C1 segment of cervical spinal cord (tissue), 14 donors: ENCODE measurements at regions not wholly inside any gene's neighbourhood (a gene's known extent, or its start where the extent isn't known, plus 50 kb on each side); places are given as distances from the start of the nearest gene placed in this dataset.
"Not testable (repeated sequence)": the region's sequence is repeated elsewhere in the genome, so short reads cannot be mapped to it uniquely, and the experiment has no call there.

Source experiments
- DNase-seq, 14 donors: peaks; one replicate each; lab custom pipeline; 2025; lab: John Stamatoyannopoulos, UW

- DNase-seq: no peak
Measured at GRCh38 chr13:50267917-50268316, 252.7 kb downstream of the KCNRG start.

- DNase-seq: no peak
Measured at GRCh38 chr13:50268500-50268899, 253.3 kb downstream of the KCNRG start.

GRCh38 chr13:50274181-50274580 lies 258.9 kb downstream of the KCNRG start:
- no peak for DNase-seq

GRCh38 chr13:50275392-50276063 lies 260.3 kb downstream of the KCNRG start:
- no peak for DNase-seq

- no peak for DNase-seq
Measured at GRCh38 chr13:50276550-50276949, 261.3 kb downstream of the KCNRG start.

- no peak for DNase-seq
Measured at GRCh38 chr13:50277127-50277526, 261.9 kb downstream of the KCNRG start.

- no peak for DNase-seq
Measured at GRCh38 chr13:50277906-50278305, 262.7 kb downstream of the KCNRG start.

- DNase-seq: no peak
Measured at GRCh38 chr13:50280441-50280937, 265.2 kb downstream of the KCNRG start.

- DNase-seq: no peak
Measured at GRCh38 chr13:50282016-50282415, 266.8 kb downstream of the KCNRG start.

GRCh38 chr13:50283017-50283416 lies 267.8 kb downstream of the KCNRG start:
- DNase-seq: no peak

GRCh38 chr13:50284540-50284939 lies 269.3 kb downstream of the KCNRG start:
- no peak for DNase-seq

GRCh38 chr13:50285283-50285682 lies 270.0 kb downstream of the KCNRG start:
- DNase-seq: no peak

GRCh38 chr13:50286324-50286723 lies 271.1 kb downstream of the KCNRG start:
- DNase-seq: no peak

GRCh38 chr13:50290186-50290585 lies 274.9 kb downstream of the KCNRG start:
- no peak for DNase-seq

GRCh38 chr13:50291611-50292010 lies 276.4 kb downstream of the KCNRG start:
- DNase-seq: no peak

GRCh38 chr13:50292081-50292480 lies 276.8 kb downstream of the KCNRG start:
- no peak for DNase-seq

- DNase-seq: not testable (repeated sequence)
Measured at GRCh38 chr13:50294425-50294824, 279.2 kb downstream of the KCNRG start.

GRCh38 chr13:50299546-50300249 lies 284.5 kb downstream of the KCNRG start:
- no peak for DNase-seq

- no peak for DNase-seq
Measured at GRCh38 chr13:50303963-50304721, 288.9 kb downstream of the KCNRG start.

GRCh38 chr13:50306156-50306555 lies 290.9 kb downstream of the KCNRG start:
- DNase-seq: no peak

GRCh38 chr13:50309318-50309717 lies 294.1 kb downstream of the KCNRG start:
- DNase-seq: no peak

- DNase-seq: no peak
Measured at GRCh38 chr13:50309882-50310594, 294.8 kb downstream of the KCNRG start.
